GM10266 (cell line): ENCODE measurements at regions not wholly inside any gene's neighbourhood (a gene's known extent, or its start where the extent isn't known, plus 50 kb on each side); places are given as distances from the start of the nearest gene placed in this dataset.

Experiments used
- DNase-seq: peaks from one replicate; pipeline ENCODE4 v3.0.0; 2012; ENCODE audit errors: extremely low spot score
- TF ChIP-seq, protein P1 (sequence below): IDR thresholded peaks from 2 replicates; pipeline ENCODE4 v1.5.1; 2012; ENCODE audit warnings: mild to moderate bottlenecking, low read depth; ENCODE audit not compliant: control insufficient read depth, insufficient read depth; ENCODE audit errors: missing control alignments

DNA sequence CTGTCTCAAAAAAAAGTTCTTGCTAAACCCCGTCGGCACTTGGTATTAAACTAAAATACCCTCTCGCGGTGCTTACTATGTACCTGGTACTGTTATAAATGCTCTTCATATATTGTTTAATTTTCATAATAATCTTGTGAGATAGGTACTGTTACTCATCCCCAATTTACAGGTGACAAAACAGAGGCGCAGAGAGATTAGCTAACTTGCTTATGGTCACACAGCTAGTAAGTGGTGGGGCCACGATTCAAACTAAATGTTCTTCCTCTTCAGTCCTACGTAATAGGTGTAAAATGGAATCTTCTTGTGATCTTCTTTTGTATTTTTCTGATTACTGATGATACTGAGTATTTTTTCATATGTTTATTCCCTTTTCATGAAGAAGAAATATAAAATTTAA, 51.3 kb downstream of the TET3 start:
- DNase-seq = no peak
- TF ChIP-seq, protein P1, sequence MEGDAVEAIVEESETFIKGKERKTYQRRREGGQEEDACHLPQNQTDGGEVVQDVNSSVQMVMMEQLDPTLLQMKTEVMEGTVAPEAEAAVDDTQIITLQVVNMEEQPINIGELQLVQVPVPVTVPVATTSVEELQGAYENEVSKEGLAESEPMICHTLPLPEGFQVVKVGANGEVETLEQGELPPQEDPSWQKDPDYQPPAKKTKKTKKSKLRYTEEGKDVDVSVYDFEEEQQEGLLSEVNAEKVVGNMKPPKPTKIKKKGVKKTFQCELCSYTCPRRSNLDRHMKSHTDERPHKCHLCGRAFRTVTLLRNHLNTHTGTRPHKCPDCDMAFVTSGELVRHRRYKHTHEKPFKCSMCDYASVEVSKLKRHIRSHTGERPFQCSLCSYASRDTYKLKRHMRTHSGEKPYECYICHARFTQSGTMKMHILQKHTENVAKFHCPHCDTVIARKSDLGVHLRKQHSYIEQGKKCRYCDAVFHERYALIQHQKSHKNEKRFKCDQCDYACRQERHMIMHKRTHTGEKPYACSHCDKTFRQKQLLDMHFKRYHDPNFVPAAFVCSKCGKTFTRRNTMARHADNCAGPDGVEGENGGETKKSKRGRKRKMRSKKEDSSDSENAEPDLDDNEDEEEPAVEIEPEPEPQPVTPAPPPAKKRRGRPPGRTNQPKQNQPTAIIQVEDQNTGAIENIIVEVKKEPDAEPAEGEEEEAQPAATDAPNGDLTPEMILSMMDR = no peak

DNA sequence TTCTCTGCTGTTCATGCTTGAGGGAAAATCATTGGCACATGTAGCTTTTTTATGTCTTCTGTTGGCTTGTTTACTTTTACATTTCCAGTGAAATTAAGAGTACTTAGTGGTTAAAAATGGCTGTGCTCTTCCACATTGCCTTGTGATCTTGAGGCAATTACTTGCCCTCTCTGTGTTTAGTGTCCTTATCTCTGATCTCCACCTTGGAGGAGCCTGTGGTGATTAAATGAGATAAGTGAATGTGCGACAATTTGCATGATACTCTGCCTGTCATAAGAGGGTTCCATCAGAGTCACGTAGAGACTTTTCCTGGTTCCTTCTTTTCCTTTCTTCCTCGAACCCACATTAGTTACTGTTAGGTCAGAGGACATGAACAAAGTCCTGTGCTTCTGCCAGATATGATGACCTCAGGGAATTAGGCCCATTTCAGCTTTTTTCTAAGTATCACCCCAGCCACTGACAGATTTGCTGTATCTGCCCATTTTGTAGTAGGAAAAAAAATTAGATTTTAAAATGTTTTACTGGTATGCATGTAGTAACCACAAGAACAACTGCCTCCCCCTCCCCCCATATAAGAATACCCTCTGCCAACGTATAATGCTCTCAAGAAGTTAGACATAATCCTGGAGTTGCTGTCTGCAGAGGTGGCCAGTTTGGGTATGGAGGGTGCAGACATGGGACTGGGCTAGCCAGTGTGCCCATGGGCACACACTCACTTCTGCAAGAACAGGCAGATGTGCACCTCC, 51.9 kb downstream of the TET3 start:
- TF ChIP-seq, protein P1 = no peak
- DNase-seq = no peak

DNA sequence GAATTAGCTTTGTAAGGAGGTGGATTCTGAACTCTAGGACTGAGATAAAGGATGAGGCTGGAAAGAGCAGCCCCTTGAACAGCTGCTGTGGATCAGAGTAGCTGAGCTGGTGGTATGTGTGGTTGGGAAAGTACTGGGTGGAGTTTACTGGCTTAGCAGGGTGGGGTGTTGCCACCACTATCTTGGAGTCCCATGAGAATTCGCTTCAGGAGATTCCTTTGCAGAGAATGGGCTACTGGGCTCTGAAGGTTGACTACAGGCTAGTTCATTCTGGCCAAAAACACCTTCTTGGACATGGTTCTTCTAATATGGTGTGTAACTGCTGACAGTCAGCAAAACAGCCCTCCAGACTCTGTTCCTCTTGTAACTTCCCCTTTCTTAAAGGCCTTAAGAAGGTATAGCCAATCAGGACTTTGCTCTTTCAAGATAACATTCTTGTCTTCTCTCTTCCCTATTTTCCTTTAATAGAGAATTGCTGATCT, 52.7 kb downstream of the TET3 start:
- DNase-seq = peak; percentile 58
- TF ChIP-seq, protein P1 = no peak

DNA sequence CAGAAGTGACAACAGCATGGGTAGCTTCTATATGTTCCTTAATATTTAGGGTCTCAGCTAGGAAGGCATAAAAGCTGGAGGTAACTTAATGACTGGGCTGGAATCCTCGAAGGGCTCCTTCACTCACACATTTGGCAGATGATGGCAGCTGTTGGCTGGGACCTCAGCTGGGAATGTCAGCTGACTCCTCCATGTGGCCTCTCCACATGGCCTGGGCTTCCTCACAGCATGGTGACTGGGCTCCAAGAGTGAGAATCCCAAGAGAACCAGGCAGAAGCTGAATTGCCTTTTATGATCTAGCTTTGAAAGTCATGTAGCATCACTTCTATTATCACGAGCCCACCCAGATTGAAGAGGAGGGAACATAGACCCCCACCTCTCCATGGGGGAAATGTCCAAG, 54.9 kb downstream of the TET3 start:
- DNase-seq = no peak
- TF ChIP-seq, protein P1 = no peak

DNA sequence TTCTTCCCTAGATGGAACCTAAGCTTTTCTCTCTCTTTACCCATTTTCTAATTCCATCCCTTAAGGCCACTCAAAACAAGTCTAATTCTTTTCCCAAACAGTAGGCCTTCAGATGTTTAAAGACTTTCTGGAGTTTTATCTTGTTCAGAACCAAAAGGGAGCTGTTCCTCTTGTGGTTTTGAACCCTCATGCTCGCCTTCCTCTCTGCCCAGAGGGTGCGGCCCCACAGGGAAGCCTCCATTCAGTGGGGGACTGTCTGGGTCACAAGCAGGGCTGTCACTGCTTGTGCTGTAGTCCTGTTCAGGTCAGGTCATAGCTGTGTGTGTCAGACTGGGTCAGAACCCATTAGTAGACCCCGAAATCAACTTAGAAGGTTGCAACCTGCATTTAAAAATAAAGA, 56.5 kb downstream of the TET3 start:
- DNase-seq = no peak
- TF ChIP-seq, protein P1 = no peak

DNA sequence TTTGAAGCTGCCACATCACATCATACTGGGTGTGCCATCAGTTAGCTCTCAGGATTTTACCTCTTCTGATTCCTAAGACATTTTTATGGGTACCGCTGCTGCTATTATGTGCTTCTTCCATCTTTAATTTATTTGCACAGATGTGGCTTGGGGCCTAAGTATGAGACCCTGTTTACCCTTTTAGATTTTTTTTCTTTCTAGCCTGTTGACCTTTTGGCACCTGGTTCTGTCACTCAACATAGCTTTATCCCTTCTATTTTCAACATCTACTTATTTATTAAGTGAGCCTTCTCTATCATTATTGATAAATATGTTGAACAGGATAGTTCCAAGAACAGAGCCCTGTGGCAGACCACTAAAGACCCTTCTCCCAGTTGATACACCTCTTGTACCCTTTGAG, 57.0 kb downstream of the TET3 start:
- TF ChIP-seq, protein P1 = no peak
- no peak for DNase-seq

DNA sequence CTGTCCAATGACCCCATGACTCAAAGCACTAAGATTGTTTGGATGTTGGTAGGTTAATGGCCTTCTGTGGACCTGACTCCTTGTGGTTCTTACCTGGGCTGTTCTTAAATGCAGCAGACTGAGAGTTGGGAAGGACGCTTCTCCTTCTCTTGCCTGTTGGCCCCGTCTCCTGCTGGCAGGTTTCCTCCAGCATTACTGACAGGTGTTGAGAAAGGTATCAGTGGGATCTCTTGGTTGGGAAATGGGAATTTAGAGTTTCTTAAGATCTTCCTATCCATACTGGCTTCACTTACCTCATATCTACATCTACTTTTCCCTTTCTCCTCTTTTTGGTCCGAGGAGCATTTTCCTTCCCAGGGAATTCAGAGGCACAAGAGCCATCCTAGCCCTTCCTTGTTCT, 57.9 kb downstream of the TET3 start:
- DNase-seq = no peak
- TF ChIP-seq, protein P1 = no peak
